OCI-LY1 (cell line): ENCODE measurements at regions not wholly inside any gene's neighbourhood (a gene's known extent, or its start where the extent isn't known, plus 50 kb on each side); places are given as distances from the start of the nearest gene placed in this dataset.

Source experiments
- H2AFZ ChIP-seq: fragments of 200-600 bp; sonication (generic), shearing (Covaris generic); 2 replicates; pipeline ENCODE4 v1.6.0; 2014; ENCODE audit warnings: antibody characterized with exemption, mild to moderate bottlenecking, low read length
- H3F3A ChIP-seq: fragments of 200-600 bp; sonication (generic), shearing (Covaris generic); 2 replicates; pipeline ENCODE4 v1.6.0; 2014; ENCODE audit warnings: mild to moderate bottlenecking, antibody characterized with exemption, low read length, moderate library complexity; ENCODE audit not compliant: insufficient read depth
- H3K27ac ChIP-seq: fragments of 200-600 bp; sonication (generic); 2 replicates; pipeline ENCODE4 v1.5.1; 2014; ENCODE audit warnings: low read length, mixed run types, mild to moderate bottlenecking, low read depth; ENCODE audit not compliant: poor library complexity, severe bottlenecking
- H3K27me3 ChIP-seq: fragments of 200-600 bp; sonication (generic); 2 replicates; pipeline ENCODE4 v1.6.0; 2014; ENCODE audit warnings: antibody characterized with exemption, mild to moderate bottlenecking, low read length, moderate library complexity; ENCODE audit not compliant: insufficient read depth
- H3K36me3 ChIP-seq: fragments of 200-600 bp; sonication (generic); 2 replicates; pipeline ENCODE4 v1.6.1; 2014; ENCODE audit warnings: mild to moderate bottlenecking, antibody characterized with exemption, low read length, moderate library complexity, mixed read lengths; ENCODE audit not compliant: insufficient read depth
- H3K4me1 ChIP-seq: fragments of 200-600 bp; sonication (generic); 2 replicates; pipeline ENCODE4 v1.5.1; 2014; ENCODE audit warnings: mild to moderate bottlenecking, low read length, moderate library complexity; ENCODE audit not compliant: insufficient read depth, severe bottlenecking
- H3K4me2 ChIP-seq: fragments of 200-600 bp; sonication (generic), shearing (Covaris generic); 2 replicates; pipeline ENCODE4 v1.6.1; 2014; ENCODE audit warnings: low read length
- H3K4me3 ChIP-seq: fragments of 200-600 bp; sonication (generic); 2 replicates; pipeline ENCODE4 v1.5.1; 2014; ENCODE audit warnings: low read length, low read depth, mild to moderate bottlenecking, mixed read lengths; ENCODE audit not compliant: poor library complexity, severe bottlenecking
- H3K79me2 ChIP-seq: fragments of 200-600 bp; shearing (Covaris generic); 2 replicates; pipeline ENCODE4 v1.6.1; 2016; ENCODE audit warnings: mixed run types, low read length, mixed read lengths; ENCODE audit not compliant: insufficient read depth
- H3K9ac ChIP-seq: fragments of 200-600 bp; sonication (generic), shearing (Covaris generic); 2 replicates; pipeline ENCODE4 v1.6.1; 2014; ENCODE audit warnings: mild to moderate bottlenecking, low read length, mixed read lengths
- H3K9me2 ChIP-seq: fragments of 200-600 bp; sonication (generic), shearing (Covaris generic); 2 replicates; pipeline ENCODE4 v1.6.1; 2014; ENCODE audit warnings: low read depth, mild to moderate bottlenecking, low read length, mixed read lengths
- H3K9me3 ChIP-seq: fragments of 200-600 bp; shearing (Covaris generic); 2 replicates; pipeline ENCODE4 v1.6.1; 2014; ENCODE audit warnings: low read length, mixed read lengths
- H4K20me1 ChIP-seq: fragments of 200-600 bp; sonication (generic), shearing (Covaris generic); 2 replicates; pipeline ENCODE4 v1.6.0; 2016; ENCODE audit warnings: mild to moderate bottlenecking, low read length; ENCODE audit not compliant: insufficient read depth
- CTCF ChIP-seq: fragments of 200-600 bp; sonication (generic), shearing (Covaris generic); IDR thresholded peaks from 2 replicates; pipeline ENCODE4 v1.5.1; 2017; ENCODE audit warnings: mild to moderate bottlenecking, antibody characterized with exemption, low read length, moderate library complexity, mixed read lengths
- EZH2 ChIP-seq: fragments of 200-600 bp; sonication (generic), shearing (Covaris generic); IDR thresholded peaks from 2 replicates; pipeline ENCODE4 v1.8.0; 2017; ENCODE audit warnings: borderline replicate concordance, mixed run types, mild to moderate bottlenecking, antibody characterized with exemption, low read length, moderate library complexity, mixed read lengths

- TF ChIP-seq CTCF (peak; percentile 50), EZH2 (no peak)
- H3K4me1 ChIP-seq: peaks cover 8% of the 10 kb centered on the region
- no peak overlapping the region for H3K9ac ChIP-seq
- H2AFZ ChIP-seq: no peak overlapping the region
- no peaks in the 10 kb centered on the region for H4K20me1 ChIP-seq
- H3K27me3 ChIP-seq: no peaks in the 10 kb centered on the region
- H3K9me3 ChIP-seq: no peaks in the 10 kb centered on the region
- no peak overlapping the region for H3K27ac ChIP-seq
- no peaks in the 10 kb centered on the region for H3K36me3 ChIP-seq
- H3F3A ChIP-seq: no peaks in the 10 kb centered on the region
- H3K79me2 ChIP-seq: no peaks in the 10 kb centered on the region
- no peak overlapping the region for H3K4me3 ChIP-seq
- no peaks in the 10 kb centered on the region for H3K9me2 ChIP-seq
- no peak overlapping the region for H3K4me2 ChIP-seq
These were observed 1296.6 kb downstream of the EPHA7 start for GRCh38 chr6:92122746-92123145.

GRCh38 chr6:92121228-92121627 lies 1298.1 kb downstream of the EPHA7 start:
- Histone ChIP-seq H3K4me2 (no peak overlapping the region), H3K4me1 (peaks cover 8% of the 10 kb centered on the region), H2AFZ (no peak overlapping the region), H3K9me2 (no peaks in the 10 kb centered on the region), H3K79me2 (no peaks in the 10 kb centered on the region), H4K20me1 (no peaks in the 10 kb centered on the region), H3F3A (no peaks in the 10 kb centered on the region), H3K9me3 (no peaks in the 10 kb centered on the region), H3K27ac (no peak overlapping the region), H3K4me3 (no peak overlapping the region), H3K36me3 (no peaks in the 10 kb centered on the region), H3K27me3 (no peaks in the 10 kb centered on the region), H3K9ac (no peak overlapping the region)
- no peak for TF ChIP-seq EZH2
- no peak for TF ChIP-seq CTCF

- Histone ChIP-seq H3F3A (no peaks in the 10 kb centered on the region), H3K4me2 (no peak overlapping the region), H4K20me1 (no peaks in the 10 kb centered on the region), H3K9me2 (no peaks in the 10 kb centered on the region), H3K79me2 (no peaks in the 10 kb centered on the region), H3K4me3 (no peak overlapping the region), H3K27ac (no peak overlapping the region), H3K9me3 (no peaks in the 10 kb centered on the region), H3K9ac (no peak overlapping the region), H3K27me3 (no peaks in the 10 kb centered on the region), H2AFZ (no peak overlapping the region), H3K4me1 (no peaks in the 10 kb centered on the region), H3K36me3 (no peaks in the 10 kb centered on the region)
- TF ChIP-seq CTCF (no peak), EZH2 (no peak)
These were observed 1301.6 kb downstream of the EPHA7 start for GRCh38 chr6:92117800-92118199.
